ENCODE measurements at regions not wholly inside any gene's neighbourhood (a gene's known extent, or its start where the extent isn't known, plus 50 kb on each side); places are given as distances from the start of the nearest gene placed in this dataset.

DNA sequence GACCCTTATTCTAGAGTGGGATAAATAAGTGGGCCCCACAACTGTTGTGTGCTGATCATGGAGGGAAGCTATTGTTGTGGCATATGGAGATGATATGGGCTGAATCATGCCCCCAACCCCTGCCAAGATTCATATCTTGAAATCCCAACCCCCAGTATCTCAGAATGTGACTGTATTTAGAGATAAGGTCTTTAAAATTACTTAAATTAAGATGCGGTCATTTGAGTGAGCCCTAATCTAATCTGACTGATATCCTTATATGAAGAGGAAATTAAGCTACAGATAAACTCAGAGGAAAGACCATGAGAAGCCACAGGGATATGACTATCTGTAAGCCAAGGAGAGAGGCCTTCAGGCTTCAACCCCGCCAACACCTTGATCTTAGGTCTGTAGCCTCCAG is 188.3 kb upstream of the RND3 start:
- BruUV-seq (replicated peaks) = no TSS peak
- POLR2A ChIA-PET (ENCODE audit: unreplicated experiment) = no interaction called here
- intact Hi-C loops (cut with micrococcal nuclease; ENCODE audit: unreplicated experiment) = no loop called here

GRCh38 chr2:150674283-150674682 is 186.8 kb upstream of the RND3 start:
- no peak overlapping the region for H3K4me2 ChIP-seq
- TF ChIP-seq CTCF (conservative IDR thresholded peaks at IDR 0.05) (no peak), EZH2 (IDR thresholded peaks at IDR 0.05; ENCODE audit: low read depth) (no peak)
- no peaks in the 10 kb centered on the region for H3K9me2 ChIP-seq (ENCODE audit: insufficient read depth)
- H2AFZ ChIP-seq = no peak overlapping the region
- H3K27ac ChIP-seq = no peak overlapping the region
- H3K4me1 ChIP-seq (replicated peaks; ENCODE audit: insufficient read depth) = no peaks in the 10 kb centered on the region
- H4K20me1 ChIP-seq (ENCODE audit: insufficient read depth) = no peaks in the 10 kb centered on the region
- intact Hi-C loops (cut with micrococcal nuclease; ENCODE audit: unreplicated experiment) = no loop called here
- H3K9me3 ChIP-seq (ENCODE audit: insufficient read depth, low read depth) = no peaks in the 10 kb centered on the region
- no peaks in the 10 kb centered on the region for H3F3A ChIP-seq (ENCODE audit: insufficient read depth, low read depth)
- H3K27me3 ChIP-seq (ENCODE audit: insufficient read depth, low read depth) = no peaks in the 10 kb centered on the region
- CTCF ChIA-PET = no interaction called here
- no TSS peak for BruUV-seq (replicated peaks)
- no peaks in the 10 kb centered on the region for H3K36me3 ChIP-seq (ENCODE audit: low read depth)
- DNase-seq = no peak
- H3K79me2 ChIP-seq (ENCODE audit: low read depth) = no peaks in the 10 kb centered on the region
- H3K4me3 ChIP-seq = no peak overlapping the region
- POLR2A ChIA-PET (ENCODE audit: unreplicated experiment) = no interaction called here

More for the DNA sequence above, 188.3 kb upstream of the RND3 start:
- TF ChIP-seq EZH2 (IDR thresholded peaks at IDR 0.05; ENCODE audit: low read depth) = no peak
- TF ChIP-seq CTCF (conservative IDR thresholded peaks at IDR 0.05) = no peak
- Histone ChIP-seq H3K9me2 (ENCODE audit: insufficient read depth) (no peaks in the 10 kb centered on the region), H3K36me3 (ENCODE audit: low read depth) (no peaks in the 10 kb centered on the region), H3K4me2 (no peak overlapping the region), H3K4me1 (replicated peaks; ENCODE audit: insufficient read depth) (peaks cover 1% of the 10 kb centered on the region), H3K27ac (no peak overlapping the region), H3K9me3 (ENCODE audit: insufficient read depth, low read depth) (no peaks in the 10 kb centered on the region), H3K4me3 (no peak overlapping the region), H3K27me3 (ENCODE audit: insufficient read depth, low read depth) (no peaks in the 10 kb centered on the region), H2AFZ (no peak overlapping the region), H4K20me1 (ENCODE audit: insufficient read depth) (no peaks in the 10 kb centered on the region), H3F3A (ENCODE audit: insufficient read depth, low read depth) (no peaks in the 10 kb centered on the region), H3K79me2 (ENCODE audit: low read depth) (no peaks in the 10 kb centered on the region)
- CTCF ChIA-PET = no interaction called here
- DNase-seq = no peak

DNA sequence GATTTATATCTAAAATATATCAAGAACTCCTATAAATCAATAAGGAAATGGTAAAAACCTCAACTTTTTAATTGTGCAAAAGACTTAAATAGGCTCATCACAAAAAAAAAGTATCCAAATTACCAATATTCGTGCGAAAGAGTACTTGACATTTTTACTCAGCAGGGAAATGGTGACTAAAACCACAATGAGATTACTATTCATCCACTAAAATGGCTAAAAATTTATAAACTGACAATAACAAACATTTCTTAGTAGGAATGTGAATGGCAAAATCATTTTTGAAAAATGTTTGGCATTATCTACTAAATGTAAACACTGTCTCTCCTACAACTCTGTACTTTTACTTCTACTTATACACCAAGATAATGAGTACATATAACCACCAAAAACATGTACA is 184.8 kb upstream of the RND3 start:
- no peak overlapping the region for H3K4me3 ChIP-seq
- H3K9me3 ChIP-seq (ENCODE audit: insufficient read depth, low read depth) = no peaks in the 10 kb centered on the region
- no peak for DNase-seq
- no peaks in the 10 kb centered on the region for H3K9me2 ChIP-seq (ENCODE audit: insufficient read depth)
- no peak overlapping the region for H3K27ac ChIP-seq
- CTCF ChIA-PET = no interaction called here
- no peak overlapping the region for H2AFZ ChIP-seq
- intact Hi-C loops (cut with micrococcal nuclease; ENCODE audit: unreplicated experiment) = no loop called here
- no peaks in the 10 kb centered on the region for H3K79me2 ChIP-seq (ENCODE audit: low read depth)
- no TSS peak for BruUV-seq (replicated peaks)
- no peaks in the 10 kb centered on the region for H3K27me3 ChIP-seq (ENCODE audit: insufficient read depth, low read depth)
- TF ChIP-seq EZH2 (IDR thresholded peaks at IDR 0.05; ENCODE audit: low read depth) = no peak
- no peak for TF ChIP-seq CTCF (conservative IDR thresholded peaks at IDR 0.05)
- POLR2A ChIA-PET (ENCODE audit: unreplicated experiment) = no interaction called here
- no peaks in the 10 kb centered on the region for H3K36me3 ChIP-seq (ENCODE audit: low read depth)
- no peaks in the 10 kb centered on the region for H3K4me1 ChIP-seq (replicated peaks; ENCODE audit: insufficient read depth)
- H4K20me1 ChIP-seq (ENCODE audit: insufficient read depth) = no peaks in the 10 kb centered on the region
- no peaks in the 10 kb centered on the region for H3F3A ChIP-seq (ENCODE audit: insufficient read depth, low read depth)
- H3K4me2 ChIP-seq = no peak overlapping the region

Measured in PC-9 (cell line).